Right lobe of liver (tissue), 4 donors: ENCODE measurements at regions not wholly inside any gene's neighbourhood (a gene's known extent, or its start where the extent isn't known, plus 50 kb on each side); places are given as distances from the start of the nearest gene placed in this dataset.

Source experiments
- POLR2A ChIP-seq: fragments of 450-650 bp; IDR thresholded peaks from one replicate; pipeline ENCODE4 v1.6.1; 2017; ENCODE audit warnings: antibody characterized with exemption, mild to moderate bottlenecking
- TF ChIP-seq, protein P1 (sequence below), 4 donors: fragments of 200-600 bp in 3 of 4; fragments of 450-650 bp in 1 of 4; IDR thresholded peaks; one replicate each; pipeline versions ENCODE4 v1.5.1 to v1.8.0; 2016 to 2022; ENCODE audit warnings: antibody characterized with exemption in 4 of 4, mild to moderate bottlenecking in 2 of 4
- donor health status: DM: no; HTN: no; CAD: no.
- donor health status: DM: no; HTN: no; CAD: no.
- donor health status: DM: no; HTN: yes; CAD: no.

DNA sequence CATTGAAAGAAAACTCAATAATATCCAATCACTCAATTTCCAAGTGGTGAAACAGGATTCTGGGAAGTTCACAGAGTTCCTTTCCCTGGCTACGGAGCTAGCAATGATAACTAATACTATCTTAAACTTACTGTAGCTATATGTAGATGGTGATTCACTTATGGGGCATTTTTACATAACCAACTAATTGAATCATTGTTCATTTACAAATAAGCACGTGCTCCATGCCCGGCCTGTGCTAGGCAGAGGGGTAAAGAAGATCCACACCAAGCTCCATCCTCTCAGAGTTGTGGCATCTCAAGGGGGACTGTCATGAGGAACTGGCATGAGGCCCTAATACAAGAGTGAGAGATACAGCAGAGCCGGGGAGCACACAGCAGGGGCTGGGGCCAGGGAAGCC is 176.3 kb downstream of the ANKRD30B start:
- TF ChIP-seq, protein P1, sequence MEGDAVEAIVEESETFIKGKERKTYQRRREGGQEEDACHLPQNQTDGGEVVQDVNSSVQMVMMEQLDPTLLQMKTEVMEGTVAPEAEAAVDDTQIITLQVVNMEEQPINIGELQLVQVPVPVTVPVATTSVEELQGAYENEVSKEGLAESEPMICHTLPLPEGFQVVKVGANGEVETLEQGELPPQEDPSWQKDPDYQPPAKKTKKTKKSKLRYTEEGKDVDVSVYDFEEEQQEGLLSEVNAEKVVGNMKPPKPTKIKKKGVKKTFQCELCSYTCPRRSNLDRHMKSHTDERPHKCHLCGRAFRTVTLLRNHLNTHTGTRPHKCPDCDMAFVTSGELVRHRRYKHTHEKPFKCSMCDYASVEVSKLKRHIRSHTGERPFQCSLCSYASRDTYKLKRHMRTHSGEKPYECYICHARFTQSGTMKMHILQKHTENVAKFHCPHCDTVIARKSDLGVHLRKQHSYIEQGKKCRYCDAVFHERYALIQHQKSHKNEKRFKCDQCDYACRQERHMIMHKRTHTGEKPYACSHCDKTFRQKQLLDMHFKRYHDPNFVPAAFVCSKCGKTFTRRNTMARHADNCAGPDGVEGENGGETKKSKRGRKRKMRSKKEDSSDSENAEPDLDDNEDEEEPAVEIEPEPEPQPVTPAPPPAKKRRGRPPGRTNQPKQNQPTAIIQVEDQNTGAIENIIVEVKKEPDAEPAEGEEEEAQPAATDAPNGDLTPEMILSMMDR (IDR thresholded peaks at IDR 0.05) = no peak
- no peak for TF ChIP-seq POLR2A
